ENCODE measurements at regions not wholly inside any gene's neighbourhood (a gene's known extent, or its start where the extent isn't known, plus 50 kb on each side); places are given as distances from the start of the nearest gene placed in this dataset.

DNA sequence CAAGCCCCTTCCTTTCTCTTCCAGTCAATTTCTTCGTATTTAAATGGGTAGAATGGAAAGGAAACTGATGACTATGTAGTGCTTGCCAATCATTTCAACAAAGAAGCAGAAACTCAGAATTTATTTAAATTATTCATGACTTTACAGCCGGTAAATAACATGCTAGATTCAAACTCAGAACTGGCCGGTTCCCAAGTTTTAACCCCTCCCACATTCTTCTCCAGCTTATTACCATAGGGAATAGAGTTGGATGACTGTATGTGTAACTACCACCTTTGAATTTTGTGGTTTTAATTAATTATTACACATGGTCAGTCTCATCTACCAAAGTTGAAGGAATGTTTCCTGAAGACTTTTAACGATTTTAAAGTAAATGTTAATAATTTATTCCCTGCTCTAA, 819.3 kb upstream of the LRATD1 start:
- Histone ChIP-seq H3K27ac (ENCODE audit: low read depth, low read length) (no peak overlapping the region), H3K23ac (ENCODE audit: insufficient read length) (no peak overlapping the region), H3K56ac (replicated peaks; ENCODE audit: insufficient read length, low read depth, low read length) (no peak overlapping the region), H2AFZ (ENCODE audit: low read length) (no peak overlapping the region), H3K23me2 (ENCODE audit: low read depth, low read length) (no peaks in the 10 kb centered on the region), H3K27me3 (replicated peaks in 1 of 4; ENCODE audit: control insufficient read depth in 3 of 4, extremely low read depth in 1 of 4, insufficient read depth in 3 of 4, low read length in 3 of 4) (peaks cover 0 to 7% (median 4%) of the 10 kb centered on the region in 4 experiments; a peak in 4 of 7 replicates), H3K79me2 (ENCODE audit: control insufficient read depth in 1 of 2, insufficient read depth in 2 of 2, low read length in 2 of 2) (no peaks in the 10 kb centered on the region), H4K20me1 (replicated peaks in 1 of 2; ENCODE audit: control insufficient read depth in 1 of 2, insufficient read depth in 2 of 2, low read length in 2 of 2) (no peaks in the 10 kb centered on the region), H3K18ac (ENCODE audit: extremely low read depth, low read length) (no peak overlapping the region), H3K4me2 (ENCODE audit: insufficient read depth in 1 of 2, low read depth in 2 of 2, low read length in 2 of 2) (no peak overlapping the region), H2BK20ac (ENCODE audit: low read length) (no peak overlapping the region), H3K14ac (ENCODE audit: insufficient read length) (no peak overlapping the region), H3K36me3 (ENCODE audit: control insufficient read depth in 2 of 4, insufficient read depth in 4 of 4, low read length in 3 of 4) (no peaks in the 10 kb centered on the region), H2AK5ac (ENCODE audit: low read depth, low read length) (no peak overlapping the region), H2BK120ac (replicated peaks; ENCODE audit: low read depth, low read length) (no peak overlapping the region), H3K9me3 (ENCODE audit: insufficient read depth in 2 of 2, low read depth in 1 of 2, low read length in 1 of 2) (no peaks in the 10 kb centered on the region), H3K9ac (replicated peaks in 1 of 4; ENCODE audit: extremely low read depth in 1 of 4, low read depth in 3 of 4, low read length in 3 of 4) (no peak overlapping the region), H3K4me1 (replicated peaks in 1 of 4; ENCODE audit: control insufficient read depth in 3 of 4, insufficient read depth in 4 of 4, low read length in 3 of 4) (no peaks in the 10 kb centered on the region), H3K79me1 (ENCODE audit: low read depth, low read length) (no peaks in the 10 kb centered on the region), H2BK15ac (ENCODE audit: low read length) (no peak overlapping the region), H4K8ac (ENCODE audit: extremely low read depth, insufficient read depth, low read length) (no peak overlapping the region), H2BK5ac (ENCODE audit: low read depth, low read length) (no peak overlapping the region), H3K4me3 (ENCODE audit: extremely low read depth in 1 of 4, insufficient read depth in 2 of 4, low read depth in 3 of 4, low read length in 4 of 4) (no peak overlapping the region), H4K91ac (replicated peaks; ENCODE audit: insufficient read length, low read length) (no peak overlapping the region), H3K4ac (replicated peaks; ENCODE audit: insufficient read length, low read depth, low read length) (no peak overlapping the region), H2BK12ac (ENCODE audit: low read depth, low read length) (no peak overlapping the region), H4K5ac (ENCODE audit: insufficient read length, low read depth, low read length) (no peak overlapping the region)
- DNase-seq (ENCODE audit: low read depth in 1 of 2, low spot score in 2 of 2) (no peak), FAIRE-seq (no peak)
- WGBS, 2 experiments (ENCODE audit: extremely low coverage in 1 of 2, insufficient coverage in 1 of 2, insufficient read length in 1 of 2, insufficient replicate concordance in 2 of 2, low coverage in 1 of 2, low lambda C conversion rate in 2 of 2, missing lambda C conversion rate in 1 of 2) = 94% methylated on average over 4 of the region's 4 CpGs; no CpG with 5 or more reads in 1 of the 2 experiments
- ChIA-PET POLR2A (ENCODE audit: partially characterized antibody) (no interaction called here), CTCF (ENCODE audit: partially characterized antibody) (interaction anchor here (0.6 kb wide), 1 partner anchor 1711 kb away, joined by 4 read pairs; no protein-coding TSS in a partner anchor)
- TF ChIP-seq BRCA1 (IDR thresholded peaks at IDR 0.05; ENCODE audit: low read depth, low read length) (no peak), RNF2 (IDR thresholded peaks at IDR 0.05; ENCODE audit: borderline replicate concordance, low read depth, low read length, missing control alignments, poor library complexity, severe bottlenecking) (no peak), CBX5 (IDR thresholded peaks at IDR 0.05; ENCODE audit: low read depth, low read length) (no peak), TAF1 (IDR thresholded peaks at IDR 0.05; ENCODE audit: low read depth, low read length) (no peak), CEBPB (IDR thresholded peaks at IDR 0.05; ENCODE audit: low read depth, low read length) (no peak), RXRA (IDR thresholded peaks at IDR 0.05; ENCODE audit: insufficient read depth, low read depth, low read length) (no peak), RAD21 (IDR thresholded peaks at IDR 0.05 in 1 of 2, conservative IDR thresholded peaks at IDR 0.05 in 1 of 2; ENCODE audit: low read depth in 2 of 2, low read length in 2 of 2) (no peak)

All from H1 (cell line).